Left ventricle myocardium inferior (tissue), 1 donor: ENCODE measurements at regions not wholly inside any gene's neighbourhood (a gene's known extent, or its start where the extent isn't known, plus 50 kb on each side); places are given as distances from the start of the nearest gene placed in this dataset.

ENCODE experiments used
- DNase-seq: peaks from one replicate; pipeline ENCODE4 v3.0.0-alpha.2; 2020
- H3K27ac ChIP-seq: fragments of 200-600 bp; replicated peaks from 2 replicates; pipeline ENCODE4 v1.8.0; 2021
- H3K27me3 ChIP-seq: fragments of 200-600 bp; 2 replicates; pipeline ENCODE4 v1.8.0; 2021; ENCODE audit warnings: low read depth
- H3K36me3 ChIP-seq: fragments of 200-600 bp; 2 replicates; pipeline ENCODE4 v1.8.0; 2021
- H3K4me1 ChIP-seq: fragments of 200-600 bp; 2 replicates; pipeline ENCODE4 v1.8.0; 2021
- H3K4me3 ChIP-seq: fragments of 200-600 bp; 2 replicates; pipeline ENCODE4 v1.8.0; 2021; ENCODE audit warnings: mild to moderate bottlenecking, moderate library complexity
- H3K9me3 ChIP-seq: fragments of 200-600 bp; replicated peaks from 2 replicates; pipeline ENCODE4 v1.8.0; 2021
- CTCF ChIP-seq: fragments of 200-600 bp; IDR thresholded peaks from 2 replicates; pipeline ENCODE4 v1.8.0; 2021; ENCODE audit warnings: antibody characterized with exemption, mild to moderate bottlenecking, borderline replicate concordance
- intact Hi-C: fragments of 100-400 bp; cut with micrococcal nuclease; formaldehyde crosslinking; loops from one replicate; pipeline ENCODE4 v1.11.0; 2022
- donor health status: DM: no; HTN: yes; CAD: no; lungs with severe emphysema.

GRCh38 chrX:69218407-69218997 lies 53.2 kb upstream of the PJA1 start:
- H3K4me1 ChIP-seq, result peaks cover 9% of the 10 kb centered on the region
- no peaks in the 10 kb centered on the region for H3K27me3 ChIP-seq
- H3K4me3 ChIP-seq, result no peak overlapping the region
- no peaks in the 10 kb centered on the region for H3K9me3 ChIP-seq
- DNase-seq, result no peak
- no peak for TF ChIP-seq CTCF
- no peak overlapping the region for H3K27ac ChIP-seq
- H3K36me3 ChIP-seq, result no peaks in the 10 kb centered on the region
- intact Hi-C loops, result no loop called here

- Histone ChIP-seq H3K4me1 (peaks cover 8% of the 10 kb centered on the region), H3K27me3 (no peaks in the 10 kb centered on the region), H3K36me3 (no peaks in the 10 kb centered on the region), H3K4me3 (no peak overlapping the region), H3K9me3 (no peaks in the 10 kb centered on the region), H3K27ac (no peak overlapping the region)
- intact Hi-C loops, result no loop called here
- DNase-seq, result no peak
- no peak for TF ChIP-seq CTCF
Measured at GRCh38 chrX:69216911-69217310, 51.7 kb upstream of the PJA1 start.

GRCh38 chrX:69216446-69216845 lies 51.2 kb upstream of the PJA1 start:
- no peaks in the 10 kb centered on the region for H3K9me3 ChIP-seq
- no peak overlapping the region for H3K4me3 ChIP-seq
- H3K36me3 ChIP-seq, result no peaks in the 10 kb centered on the region
- DNase-seq, result no peak
- no peak for TF ChIP-seq CTCF
- intact Hi-C loops, result no loop called here
- no peak overlapping the region for H3K27ac ChIP-seq
- peaks cover 5% of the 10 kb centered on the region for H3K4me1 ChIP-seq
- no peaks in the 10 kb centered on the region for H3K27me3 ChIP-seq

DNA sequence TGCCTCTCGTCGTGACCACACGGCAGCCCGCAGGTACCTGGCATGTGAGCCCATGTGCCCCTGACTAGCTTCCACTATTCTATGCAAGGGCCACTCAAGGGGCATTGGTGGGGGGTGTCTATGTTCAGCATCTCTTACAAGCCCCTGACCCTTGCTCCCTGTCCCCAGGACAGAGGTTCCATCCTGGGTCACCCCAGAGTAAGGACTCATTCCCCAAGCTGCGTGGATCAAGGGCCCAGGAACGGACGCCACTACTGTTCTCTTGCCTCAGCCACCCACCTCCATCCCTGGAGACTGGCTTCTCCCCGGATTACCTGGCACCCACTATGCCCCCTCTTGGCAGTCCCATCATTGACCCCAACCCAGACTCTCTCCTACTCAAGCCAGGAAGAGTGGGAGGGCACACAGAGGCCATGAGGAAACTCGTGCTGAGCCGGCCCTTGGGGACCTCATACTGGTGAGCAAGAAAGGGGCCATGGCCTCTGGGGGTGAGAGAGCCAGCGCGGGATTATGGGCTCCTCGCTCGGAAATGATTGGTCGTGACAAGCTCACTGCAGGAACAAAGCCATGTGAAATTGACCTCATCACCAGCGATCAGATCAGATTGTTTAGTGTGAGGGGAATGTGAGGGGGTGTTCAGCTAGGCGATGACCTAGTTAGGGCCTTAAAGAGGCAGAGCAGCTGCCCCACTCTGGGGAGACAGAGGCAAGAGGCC lies 50.1 kb upstream of the PJA1 start:
- DNase-seq, result no peak
- Histone ChIP-seq H3K4me3 (no peak overlapping the region), H3K4me1 (peaks cover 5% of the 10 kb centered on the region), H3K27me3 (no peaks in the 10 kb centered on the region), H3K9me3 (no peaks in the 10 kb centered on the region), H3K27ac (no peak overlapping the region), H3K36me3 (no peaks in the 10 kb centered on the region)
- TF ChIP-seq CTCF, result no peak
- intact Hi-C loops, result no loop called here
